GM21825 (cell line): ENCODE measurements at regions not wholly inside any gene's neighbourhood (a gene's known extent, or its start where the extent isn't known, plus 50 kb on each side); places are given as distances from the start of the nearest gene placed in this dataset.
"Not testable (repeated sequence)": the region's sequence is repeated elsewhere in the genome, so short reads cannot be mapped to it uniquely, and the experiment has no call there.

Experiments used
- ATAC-seq: cut with Tn5 transposase; IDR thresholded peaks from one replicate; pipeline ENCODE4 v1.9.1; 2021; ENCODE audit warnings: mild to moderate bottlenecking, moderate library complexity; ENCODE audit not compliant: unreplicated experiment

DNA sequence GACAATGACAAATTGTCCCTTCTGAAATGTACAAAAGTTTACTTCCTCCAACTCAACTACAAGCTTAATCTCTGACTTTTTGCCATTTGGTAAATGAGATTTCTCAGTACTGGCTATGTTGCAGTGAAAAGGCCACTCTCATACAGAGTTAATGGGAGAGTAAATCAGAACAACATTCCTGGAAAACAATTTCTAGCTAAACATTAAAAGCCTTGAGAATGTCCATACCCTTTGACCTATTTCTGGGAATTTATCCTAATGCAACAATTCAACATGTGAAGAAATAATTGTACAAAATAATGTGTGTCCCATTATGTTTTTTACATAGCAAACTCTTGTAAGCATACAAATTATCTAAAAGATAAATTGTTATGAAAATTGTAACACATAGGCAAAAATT, 56.3 kb upstream of the SPEF2 start:
- no peak for ATAC-seq

DNA sequence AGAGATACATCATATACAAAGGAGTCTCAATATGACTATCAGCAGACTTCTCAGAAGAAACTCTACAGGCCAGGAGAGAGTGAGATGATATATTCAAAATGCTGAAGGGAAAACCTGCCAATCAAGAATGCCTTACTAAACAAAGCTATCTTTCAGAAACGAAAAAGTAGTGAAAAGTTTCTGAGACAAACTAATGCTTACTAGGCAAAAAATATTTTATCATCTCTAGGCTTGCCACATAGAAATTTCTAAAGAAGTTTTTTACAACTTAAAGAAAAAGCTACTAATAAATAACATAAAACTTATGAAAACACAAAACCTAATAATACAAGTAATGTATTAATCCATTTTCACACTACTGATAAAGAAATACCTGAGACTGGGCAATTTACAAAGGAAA, 59.9 kb upstream of the SPEF2 start:
- ATAC-seq, result no peak

- no peak for ATAC-seq
Observed at GRCh38 chr5:35557199-35557598, 60.5 kb upstream of the SPEF2 start.

DNA sequence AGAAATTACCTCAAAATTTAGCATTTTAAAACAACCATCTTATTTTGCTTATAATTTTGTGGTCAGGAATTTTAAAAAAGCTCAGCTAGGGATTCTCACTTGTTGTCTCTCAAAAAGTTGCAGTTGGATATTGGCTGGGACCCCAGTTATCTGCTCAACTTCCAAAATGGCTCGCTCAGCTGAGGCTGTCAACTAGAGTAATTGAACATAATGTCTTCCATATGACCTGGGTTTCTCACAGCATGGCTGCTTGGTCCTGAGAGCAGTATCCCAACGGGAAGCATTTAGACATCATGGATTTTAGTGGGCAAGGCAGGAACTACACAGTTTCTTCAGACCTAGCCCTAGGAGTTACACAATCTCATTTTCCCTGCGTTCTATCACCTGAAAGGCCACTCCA, 63.6 kb upstream of the SPEF2 start:
- no peak for ATAC-seq

GRCh38 chr5:35545190-35545589, 72.5 kb upstream of the SPEF2 start:
- ATAC-seq, result no peak

DNA sequence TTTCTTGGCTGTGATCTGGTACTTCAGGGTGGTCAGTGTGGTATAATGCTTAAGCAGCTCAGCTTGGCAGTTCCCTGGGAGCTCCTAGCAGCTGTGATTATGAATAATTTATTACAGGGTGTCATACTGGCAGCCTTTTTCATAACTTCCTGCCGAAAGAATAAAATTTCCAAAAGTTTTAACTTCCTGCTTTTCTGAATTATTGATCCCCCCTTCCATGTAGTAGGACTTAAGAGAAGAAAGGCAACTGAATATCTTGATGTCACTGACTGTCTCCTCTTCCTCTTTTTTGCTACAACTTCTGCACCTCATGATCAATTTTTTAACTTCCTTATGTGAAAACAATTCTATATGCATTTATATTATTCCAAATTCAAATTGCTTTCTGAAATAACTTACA, 74.3 kb upstream of the SPEF2 start:
- no peak for ATAC-seq

- no peak for ATAC-seq
Observed at GRCh38 chr5:35540002-35540401, 77.7 kb upstream of the SPEF2 start.

- no peak for ATAC-seq
Observed at GRCh38 chr5:35538198-35538931, 79.3 kb upstream of the SPEF2 start.

GRCh38 chr5:35533156-35533555, 84.5 kb upstream of the SPEF2 start:
- no peak for ATAC-seq

DNA sequence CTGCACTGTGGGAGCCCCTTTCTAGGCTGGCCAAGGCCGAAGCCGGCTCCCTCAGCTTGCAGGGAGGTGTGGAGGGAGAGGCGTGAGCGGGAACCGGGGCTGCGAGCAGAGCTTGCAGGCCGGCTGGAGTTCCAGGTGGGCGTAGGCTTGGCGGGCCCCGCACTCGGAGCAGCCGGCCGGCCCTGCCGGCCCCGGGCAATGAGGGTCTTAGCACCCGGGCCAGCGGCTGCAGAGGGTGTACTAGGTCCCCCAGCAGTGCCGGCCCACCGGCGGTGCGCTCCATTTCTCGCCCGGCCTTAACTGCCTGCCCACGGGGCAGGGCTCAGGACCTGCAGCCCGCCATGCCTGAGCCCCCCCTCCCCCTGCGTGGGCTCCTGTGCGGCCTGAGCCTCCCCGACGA, 86.1 kb upstream of the SPEF2 start:
- ATAC-seq, result not testable (repeated sequence)

DNA sequence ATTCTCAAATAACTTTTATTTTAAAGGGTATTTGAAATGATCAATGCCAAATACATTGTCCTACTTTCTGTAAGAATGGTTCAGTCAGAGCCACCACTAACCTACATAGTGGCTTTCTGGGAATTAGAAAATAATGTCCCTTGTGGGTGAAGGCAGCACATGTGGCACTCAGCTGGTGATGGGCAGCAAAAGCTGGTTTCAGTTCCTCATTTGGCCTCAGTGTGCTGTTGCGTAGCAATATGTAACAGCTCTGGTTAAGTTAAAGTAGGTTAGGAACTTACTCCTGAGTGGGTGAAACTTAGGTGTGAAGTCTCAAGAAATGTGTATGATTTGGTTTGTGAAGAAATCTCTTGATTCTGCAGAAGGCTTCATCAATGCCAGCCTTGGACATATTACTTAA, 99.6 kb upstream of the SPEF2 start:
- peak; percentile 99 for ATAC-seq

DNA sequence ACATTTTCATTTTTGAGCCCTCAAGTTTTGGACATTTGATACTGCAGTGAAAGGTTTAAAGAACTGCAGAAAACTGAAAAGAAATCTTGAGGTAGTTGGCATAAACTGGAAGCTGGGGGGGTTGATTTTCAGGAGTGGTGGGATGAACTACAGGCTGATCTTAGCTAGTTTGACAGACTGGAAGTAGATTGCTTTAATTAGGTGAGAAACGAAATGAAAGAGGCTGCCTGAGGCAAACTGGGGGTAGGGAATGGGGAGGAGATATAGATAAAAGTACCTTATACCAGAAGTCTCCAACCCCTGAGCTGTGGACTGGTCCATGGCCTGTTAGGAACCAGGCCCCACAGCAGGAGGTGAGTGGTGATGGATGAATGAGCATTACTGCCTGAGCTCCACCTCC, 101.4 kb upstream of the SPEF2 start:
- ATAC-seq, result no peak

DNA sequence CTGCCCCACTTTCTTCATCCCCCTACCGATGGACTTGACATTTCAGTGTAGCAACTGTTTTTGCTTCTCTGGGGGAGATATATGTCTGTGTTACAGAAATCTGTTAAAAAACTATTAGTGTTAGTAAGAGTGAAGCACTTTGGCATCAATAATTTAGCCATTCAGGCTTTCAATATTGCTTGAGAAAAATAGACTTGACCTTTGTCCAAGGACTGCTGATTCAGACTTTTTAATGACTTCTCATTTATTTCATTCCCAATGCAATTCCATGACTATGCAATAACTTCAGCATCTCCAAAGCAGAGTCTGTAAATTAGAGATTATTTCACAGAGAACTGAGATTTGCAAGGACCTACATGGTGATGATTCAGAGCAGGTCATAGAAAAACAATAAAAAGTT, 104.1 kb upstream of the SPEF2 start:
- ATAC-seq, result no peak

GRCh38 chr5:35502206-35502605, 115.5 kb upstream of the SPEF2 start:
- ATAC-seq, result no peak

GRCh38 chr5:35488791-35489190, 128.9 kb upstream of the SPEF2 start:
- no peak for ATAC-seq

GRCh38 chr5:35488055-35488454, 129.6 kb upstream of the SPEF2 start:
- no peak for ATAC-seq

DNA sequence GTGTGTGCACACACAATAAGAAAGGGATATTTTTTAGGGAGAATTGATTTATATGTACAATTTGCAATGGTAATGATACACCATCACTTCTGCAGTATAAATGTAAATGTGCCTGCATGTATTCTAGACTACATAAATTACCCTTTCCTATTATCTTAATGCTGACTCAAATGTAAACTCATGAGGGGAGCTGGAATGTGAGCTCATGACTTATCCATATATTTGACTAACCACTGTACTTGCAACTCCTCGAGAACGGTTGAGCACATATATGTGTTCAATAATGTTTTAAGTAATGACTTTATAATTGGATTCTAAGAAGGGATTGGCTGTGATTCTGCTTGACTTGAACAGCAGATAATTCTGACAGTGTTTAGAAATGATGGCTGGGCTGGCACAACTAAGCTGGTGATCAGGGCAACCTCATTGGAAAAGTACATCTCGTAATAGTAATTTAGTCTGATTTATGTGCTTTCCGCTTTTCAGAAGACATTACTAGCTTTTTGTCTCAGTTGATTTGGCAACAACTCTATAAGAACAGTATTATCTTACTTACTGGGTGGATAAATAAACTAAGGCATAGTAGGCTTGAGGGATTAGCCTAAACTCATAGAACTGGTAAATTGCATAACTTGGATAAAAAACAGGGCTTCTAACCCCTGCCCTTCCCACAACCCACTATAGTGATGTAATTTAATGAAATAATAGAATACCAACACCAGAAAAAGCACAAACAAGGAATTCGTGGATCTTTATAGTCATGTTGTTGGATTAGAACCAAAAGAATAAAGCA, 130.2 kb upstream of the SPEF2 start:
- no peak for ATAC-seq

DNA sequence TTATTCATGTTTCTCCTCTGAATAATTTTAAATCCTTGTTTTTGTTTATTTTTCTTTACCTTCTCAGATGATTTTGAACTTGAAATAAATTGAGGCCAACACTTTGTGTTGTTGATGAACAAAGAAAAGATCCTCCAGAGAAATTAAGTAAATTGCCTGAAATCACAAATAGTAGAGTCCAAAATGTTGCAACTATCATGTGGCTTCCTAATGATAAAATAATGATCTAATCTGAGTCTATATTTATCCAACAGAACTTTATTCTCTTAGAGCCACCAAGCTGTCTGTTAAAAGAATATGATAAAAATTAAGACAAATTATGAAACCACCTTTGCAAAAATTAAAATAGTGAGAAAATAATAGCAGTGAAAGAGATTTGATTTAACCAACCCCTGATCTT, 132.2 kb upstream of the SPEF2 start:
- ATAC-seq, result no peak

- no peak for ATAC-seq
Observed at GRCh38 chr5:35484241-35484640, 133.4 kb upstream of the SPEF2 start.

DNA sequence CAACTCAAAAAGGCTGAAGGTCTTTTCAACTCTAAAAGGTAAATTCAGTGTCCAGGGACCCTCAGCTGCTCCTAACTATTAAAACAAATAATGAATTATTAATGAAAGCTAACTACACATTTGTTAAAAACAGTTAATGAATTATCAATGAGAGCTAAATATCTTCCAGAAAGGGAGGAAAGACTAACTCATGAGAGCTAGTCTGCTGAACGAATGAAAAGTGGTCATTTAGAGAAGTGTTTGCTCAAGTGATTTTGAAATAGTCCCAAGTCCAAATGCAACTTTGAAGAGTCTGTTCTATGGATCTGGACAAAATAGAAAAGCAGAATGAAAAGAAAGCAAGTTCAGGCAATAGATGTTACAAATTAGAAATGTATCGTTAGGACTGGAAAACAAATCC, 133.9 kb upstream of the SPEF2 start:
- no peak for ATAC-seq

DNA sequence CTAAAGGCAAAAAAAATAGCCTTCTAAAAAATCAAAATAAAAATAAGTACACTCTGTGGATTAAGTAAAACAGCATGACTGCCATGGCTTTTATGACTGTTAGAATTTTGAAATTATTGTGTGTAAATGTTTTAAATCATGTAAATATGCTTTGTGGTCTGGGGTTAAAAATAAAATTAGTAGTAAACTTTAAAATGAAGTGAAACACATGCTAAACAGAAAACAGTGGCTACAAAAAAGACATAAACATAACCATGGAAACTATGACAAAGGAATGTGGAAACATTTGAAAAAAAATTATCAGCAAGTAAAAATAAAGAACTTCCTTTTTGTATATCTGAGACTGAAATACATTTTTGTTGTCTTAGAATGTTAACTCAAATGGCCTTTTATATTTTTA, 134.5 kb upstream of the SPEF2 start:
- no peak for ATAC-seq

DNA sequence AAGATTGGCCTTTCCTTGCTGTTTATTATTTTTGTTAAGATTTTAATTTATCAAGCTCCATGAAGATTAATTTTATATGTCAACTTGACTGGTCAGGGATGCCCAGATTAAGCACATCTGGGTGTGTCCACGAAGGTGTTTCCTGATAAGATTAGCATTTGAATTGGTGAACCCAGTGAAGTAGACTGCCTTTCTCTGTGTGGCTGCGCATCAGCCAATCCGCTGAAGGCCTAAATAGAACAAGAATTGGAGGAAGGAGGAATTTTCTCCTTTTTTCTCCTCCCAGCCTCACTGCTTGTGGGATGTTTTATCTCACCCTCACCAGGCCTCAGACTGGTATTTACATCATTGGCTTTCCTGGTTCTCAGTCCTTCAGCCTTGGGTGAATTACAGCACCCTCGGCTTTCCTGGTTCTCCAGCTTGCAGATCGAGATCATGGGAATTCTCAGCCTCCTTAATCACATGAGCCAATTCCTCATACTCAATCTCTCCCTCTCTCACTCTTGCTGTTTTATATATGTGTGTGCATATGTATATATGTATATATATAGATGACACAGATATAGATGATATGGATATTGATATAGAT, 135.4 kb upstream of the SPEF2 start:
- ATAC-seq, result no peak
